ENCODE measurements at regions not wholly inside any gene's neighbourhood (a gene's known extent, or its start where the extent isn't known, plus 50 kb on each side); places are given as distances from the start of the nearest gene placed in this dataset.
"Not testable (repeated sequence)": the region's sequence is repeated elsewhere in the genome, so short reads cannot be mapped to it uniquely, and the experiment has no call there.

GRCh38 chr10:109281347-109281746, 642.0 kb downstream of the XPNPEP1 start:
- no peak for DNase-seq (ENCODE audit: low spot score)

- DNase-seq (ENCODE audit: low spot score) = no peak
Observed at GRCh38 chr10:109280837-109281236, 642.5 kb downstream of the XPNPEP1 start.

GRCh38 chr10:109277456-109277855, 645.9 kb downstream of the XPNPEP1 start:
- DNase-seq (ENCODE audit: low spot score) = no peak

GRCh38 chr10:109275960-109276359, 647.4 kb downstream of the XPNPEP1 start:
- DNase-seq (ENCODE audit: low spot score) = no peak

GRCh38 chr10:109274681-109275080, 648.6 kb downstream of the XPNPEP1 start:
- no peak for DNase-seq (ENCODE audit: low spot score)

- DNase-seq (ENCODE audit: low spot score) = no peak
Observed at GRCh38 chr10:109270173-109270572, 653.1 kb downstream of the XPNPEP1 start.

- DNase-seq (ENCODE audit: low spot score) = no peak
Observed at GRCh38 chr10:109264004-109264403, 659.3 kb downstream of the XPNPEP1 start.

GRCh38 chr10:109261231-109261630, 662.1 kb downstream of the XPNPEP1 start:
- DNase-seq (ENCODE audit: low spot score) = no peak

GRCh38 chr10:109259293-109259692, 664.0 kb downstream of the XPNPEP1 start:
- DNase-seq (ENCODE audit: low spot score) = no peak

- DNase-seq (ENCODE audit: low spot score) = no peak
Observed at GRCh38 chr10:109253306-109253705, 670.0 kb downstream of the XPNPEP1 start.

- no peak for DNase-seq (ENCODE audit: low spot score)
Observed at GRCh38 chr10:109250152-109250551, 673.2 kb downstream of the XPNPEP1 start.

- no peak for DNase-seq (ENCODE audit: low spot score)
Observed at GRCh38 chr10:109247814-109248213, 675.5 kb downstream of the XPNPEP1 start.

- no peak for DNase-seq (ENCODE audit: low spot score)
Observed at GRCh38 chr10:109245821-109246220, 677.5 kb downstream of the XPNPEP1 start.

GRCh38 chr10:109239371-109239770, 683.9 kb downstream of the XPNPEP1 start:
- no peak for DNase-seq (ENCODE audit: low spot score)

- no peak for DNase-seq (ENCODE audit: low spot score)
Observed at GRCh38 chr10:109237682-109238081, 685.6 kb downstream of the XPNPEP1 start.

- no peak for DNase-seq (ENCODE audit: low spot score)
Observed at GRCh38 chr10:109237050-109237449, 686.3 kb downstream of the XPNPEP1 start.

- not testable (repeated sequence) for DNase-seq (ENCODE audit: low spot score)
Observed at GRCh38 chr10:109223533-109223932, 699.8 kb downstream of the XPNPEP1 start.

- DNase-seq (ENCODE audit: low spot score) = no peak
Observed at GRCh38 chr10:109219935-109220605, 703.2 kb downstream of the XPNPEP1 start.

GRCh38 chr10:109218207-109218606, 705.1 kb downstream of the XPNPEP1 start:
- DNase-seq (ENCODE audit: low spot score) = no peak

GRCh38 chr10:109215291-109216075, 707.8 kb downstream of the XPNPEP1 start:
- no peak for DNase-seq (ENCODE audit: low spot score)

- not testable (repeated sequence) for DNase-seq (ENCODE audit: low spot score)
Observed at GRCh38 chr10:109214891-109215290, 708.4 kb downstream of the XPNPEP1 start.

- no peak for DNase-seq (ENCODE audit: low spot score)
Observed at GRCh38 chr10:109207361-109207760, 716.0 kb downstream of the XPNPEP1 start.

- DNase-seq (ENCODE audit: low spot score) = no peak
Observed at GRCh38 chr10:109205929-109206585, 717.3 kb downstream of the XPNPEP1 start.
